ENCODE measurements at regions not wholly inside any gene's neighbourhood (a gene's known extent, or its start where the extent isn't known, plus 50 kb on each side); places are given as distances from the start of the nearest gene placed in this dataset.
"Not testable (repeated sequence)": the region's sequence is repeated elsewhere in the genome, so short reads cannot be mapped to it uniquely, and the experiment has no call there.

DNA sequence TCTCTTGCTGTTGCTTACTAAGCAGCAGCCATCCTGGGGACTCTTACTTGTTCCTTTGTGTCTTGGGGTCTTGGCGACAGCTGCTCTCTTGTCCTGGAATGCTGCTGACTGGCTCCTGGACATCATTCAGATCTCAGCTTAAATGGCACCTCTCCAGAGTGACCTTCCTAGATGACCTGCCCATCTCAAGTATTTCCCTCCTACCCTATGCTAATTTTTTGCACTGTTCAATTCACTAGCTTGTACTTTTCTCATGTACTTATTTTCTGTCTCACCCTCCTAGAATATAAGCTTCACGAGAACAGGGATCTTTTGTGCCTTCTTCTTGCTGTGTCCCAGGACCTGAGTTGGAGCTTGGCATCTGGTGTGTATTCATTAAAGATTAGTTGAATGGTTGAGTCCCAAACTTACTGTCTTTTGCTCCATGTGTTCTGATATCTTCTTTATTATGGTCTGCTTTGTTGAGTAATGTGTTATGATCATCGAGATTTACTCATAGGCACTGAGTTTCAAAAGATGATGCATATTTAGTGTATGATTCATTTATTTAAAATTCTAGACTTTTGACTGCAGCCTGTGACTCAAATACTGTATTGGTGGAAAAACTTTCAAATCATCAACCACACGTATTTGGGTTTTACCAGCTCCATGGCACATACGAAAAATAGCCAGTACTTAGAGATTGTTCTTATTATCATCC lies 302.1 kb upstream of the PLGLB2 start:
- not testable (repeated sequence) for H3K4me3 ChIP-seq (ENCODE audit: low read length); DNase-seq (ENCODE audit: low read depth)

DNA sequence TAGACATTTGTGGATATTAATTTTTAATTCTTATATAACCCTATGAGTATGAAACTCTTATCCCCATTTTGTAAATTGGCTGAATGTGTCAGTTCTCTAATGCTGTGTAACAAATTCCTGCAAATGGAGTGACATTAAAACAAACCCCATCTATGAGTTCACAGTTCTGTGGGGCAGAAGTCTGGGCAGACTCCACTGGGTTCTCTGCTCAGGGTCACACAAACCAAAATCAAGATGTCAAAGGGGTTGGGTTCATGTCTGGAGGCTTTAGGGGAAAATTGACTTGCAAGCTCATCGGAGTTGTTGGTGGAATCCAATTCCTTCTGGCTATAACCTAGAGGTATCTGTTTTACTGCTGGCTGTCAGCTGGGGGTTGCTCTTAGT lies 301.6 kb upstream of the PLGLB2 start:
- H3K4me3 ChIP-seq (ENCODE audit: low read length); DNase-seq (ENCODE audit: low read depth): not testable (repeated sequence)

DNA sequence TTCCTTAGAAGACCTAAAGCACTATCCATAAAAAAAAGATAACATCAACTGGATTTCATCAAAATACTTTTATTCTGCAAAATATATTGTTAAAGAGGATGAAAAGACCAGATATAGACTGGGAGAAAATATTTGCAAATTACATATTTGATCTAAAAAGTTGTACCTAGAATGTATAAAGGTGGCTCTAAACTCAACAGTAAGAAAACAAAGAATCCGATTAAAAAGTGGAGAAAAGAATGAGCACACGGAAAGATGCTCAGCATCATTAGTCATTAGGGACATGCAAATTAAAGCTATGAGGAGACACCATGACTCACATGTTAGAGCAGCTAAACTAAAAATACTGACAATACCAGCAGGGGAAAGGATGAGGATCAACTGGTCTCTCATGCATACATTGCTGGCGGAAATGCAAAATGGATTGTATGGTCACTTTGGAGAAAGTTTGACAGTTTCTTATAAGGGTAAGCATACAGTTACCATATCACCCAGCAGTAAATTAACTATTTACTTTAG lies 298.4 kb upstream of the PLGLB2 start:
- DNase-seq (ENCODE audit: low read depth), result peak; percentile 32
- H3K4me3 ChIP-seq (ENCODE audit: low read length), result not testable (repeated sequence)

DNA sequence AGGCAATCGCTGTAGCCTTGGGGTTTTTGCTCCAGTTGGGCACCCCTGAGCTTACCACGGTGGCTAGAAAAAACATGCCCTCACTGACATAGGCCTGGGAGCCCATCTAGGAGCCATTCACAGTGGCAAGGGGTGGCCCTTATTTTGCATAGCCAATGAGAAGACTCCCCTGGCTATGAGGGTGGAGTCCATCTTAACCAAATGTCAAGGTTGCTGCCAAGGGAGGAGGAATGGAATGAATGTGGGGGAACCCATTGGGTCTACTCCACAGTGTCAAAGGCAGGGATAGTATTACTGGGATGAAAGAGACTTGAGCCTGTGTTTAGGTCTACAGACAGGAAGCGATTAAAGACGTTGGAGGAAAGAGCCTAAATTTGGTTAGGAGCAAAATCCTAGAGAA lies 295.7 kb upstream of the PLGLB2 start:
- not testable (repeated sequence) for H3K4me3 ChIP-seq (ENCODE audit: low read length); DNase-seq (ENCODE audit: low read depth)

DNA sequence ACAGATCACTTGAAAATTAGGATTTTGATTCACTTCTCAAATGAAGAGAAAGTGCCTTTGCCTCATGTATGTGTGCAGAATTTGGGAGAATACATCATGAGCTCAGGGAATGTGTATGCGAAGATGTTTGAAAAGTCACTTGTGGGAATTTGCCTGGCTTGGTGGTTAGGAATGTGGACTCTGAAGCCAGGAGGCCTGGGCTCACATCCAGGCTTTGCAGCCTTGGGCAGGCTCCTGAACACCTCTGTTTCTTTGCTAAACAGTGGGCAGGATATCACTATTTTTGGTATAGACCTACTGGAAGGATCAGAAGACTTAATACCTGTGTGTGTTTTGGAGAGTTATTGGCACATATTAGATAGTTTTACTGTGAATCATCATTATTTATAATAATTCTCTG lies 295.0 kb upstream of the PLGLB2 start:
- H3K4me3 ChIP-seq (ENCODE audit: low read length), result not testable (repeated sequence)
- DNase-seq (ENCODE audit: low read depth), result peak; percentile 45

DNA sequence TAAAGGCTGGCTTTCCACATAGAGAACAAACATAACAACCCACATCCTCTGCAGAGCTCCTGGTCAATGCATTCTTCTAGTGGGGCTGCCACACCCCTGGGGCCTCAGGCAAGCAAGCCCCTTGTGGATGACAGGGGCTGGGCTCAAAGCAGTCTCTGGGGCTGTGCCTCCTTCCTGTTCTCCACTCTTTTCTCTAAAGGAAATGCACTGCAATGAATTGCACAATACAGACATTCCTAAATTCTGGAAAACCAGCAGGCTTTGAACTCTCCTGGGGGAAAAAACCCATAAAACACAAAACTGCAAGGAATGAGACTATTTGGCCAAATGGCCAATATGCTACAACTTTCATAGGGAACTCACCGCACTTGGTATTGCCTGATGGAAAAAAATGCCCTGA lies 293.9 kb upstream of the PLGLB2 start:
- DNase-seq (ENCODE audit: low read depth); H3K4me3 ChIP-seq (ENCODE audit: low read length): not testable (repeated sequence)

DNA sequence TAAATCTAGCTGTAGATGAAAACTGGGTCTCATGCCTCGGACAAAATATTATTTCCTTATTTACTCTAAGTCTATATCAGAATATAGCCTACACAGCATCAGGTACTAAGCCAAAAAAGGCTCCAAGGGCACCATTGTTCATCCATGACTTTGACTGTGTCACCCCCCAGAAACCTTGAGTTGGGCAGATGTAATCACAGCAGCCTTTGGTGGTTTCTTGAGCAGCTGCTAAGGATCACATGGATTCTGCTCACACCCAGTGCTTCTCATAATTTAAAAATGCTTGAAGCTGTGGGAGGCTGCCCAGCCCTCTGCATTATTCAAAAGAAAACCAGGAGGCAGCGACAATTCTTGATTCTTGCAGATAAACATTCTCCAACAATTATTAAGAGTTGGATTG lies 293.5 kb upstream of the PLGLB2 start:
- DNase-seq (ENCODE audit: low read depth), result peak; percentile 35
- not testable (repeated sequence) for H3K4me3 ChIP-seq (ENCODE audit: low read length)

DNA sequence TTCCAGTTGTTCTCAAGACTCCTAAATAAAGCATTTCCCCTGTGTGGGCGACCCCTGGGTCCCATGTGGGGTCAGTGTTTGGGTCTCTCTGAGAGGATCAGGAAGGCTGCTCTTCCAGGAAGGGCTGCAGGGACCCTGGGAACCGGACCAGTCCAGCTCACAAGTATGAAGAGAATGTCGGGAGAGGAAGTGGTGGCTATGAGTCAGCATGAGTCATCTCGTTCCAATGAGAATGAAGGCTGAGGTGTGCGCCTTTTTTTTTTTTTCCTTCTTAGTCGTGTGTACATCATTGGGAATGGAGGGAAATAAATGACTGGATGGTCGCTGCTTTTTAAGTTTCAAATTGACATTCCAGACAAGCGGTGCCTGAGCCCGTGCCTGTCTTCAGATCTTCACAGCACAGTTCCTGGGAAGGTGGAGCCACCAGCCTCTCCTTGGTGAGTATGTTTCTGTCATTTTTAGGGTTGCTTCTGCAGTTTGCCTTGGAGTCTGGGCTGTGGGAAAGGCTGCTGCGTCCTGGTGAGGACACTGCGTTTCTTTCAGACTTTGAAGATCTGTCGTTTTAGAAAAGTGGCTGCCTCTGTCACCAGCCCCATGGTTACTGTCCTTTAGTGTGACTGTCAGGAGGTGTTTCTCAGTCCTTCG lies 292.6 kb upstream of the PLGLB2 start:
- peak overlapping the region; percentile 18 for H3K4me3 ChIP-seq (ENCODE audit: low read length)
- not testable (repeated sequence) for DNase-seq (ENCODE audit: low read depth)

DNA sequence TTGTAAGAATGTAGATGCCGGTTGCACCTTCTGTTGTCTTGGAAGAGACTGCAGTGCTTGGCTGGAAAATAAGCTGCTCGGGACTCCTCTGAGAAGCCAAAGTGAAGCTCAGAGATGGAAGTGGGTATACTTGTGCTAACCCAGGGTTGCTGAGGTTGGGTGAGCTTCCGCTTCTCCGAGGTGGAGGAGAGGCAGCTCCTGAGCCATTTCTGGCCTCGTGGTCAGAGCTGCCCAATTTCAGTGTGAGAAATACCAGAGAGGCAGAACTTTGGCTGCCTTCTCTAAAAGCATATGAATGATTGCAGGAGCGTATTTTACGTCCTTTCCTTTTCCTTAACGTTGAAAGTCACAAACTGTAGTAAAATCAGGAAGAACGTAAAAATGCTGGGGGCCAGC lies 292.0 kb upstream of the PLGLB2 start:
- peak overlapping the region; percentile 18 for H3K4me3 ChIP-seq (ENCODE audit: low read length)
- DNase-seq (ENCODE audit: low read depth), result not testable (repeated sequence)

DNA sequence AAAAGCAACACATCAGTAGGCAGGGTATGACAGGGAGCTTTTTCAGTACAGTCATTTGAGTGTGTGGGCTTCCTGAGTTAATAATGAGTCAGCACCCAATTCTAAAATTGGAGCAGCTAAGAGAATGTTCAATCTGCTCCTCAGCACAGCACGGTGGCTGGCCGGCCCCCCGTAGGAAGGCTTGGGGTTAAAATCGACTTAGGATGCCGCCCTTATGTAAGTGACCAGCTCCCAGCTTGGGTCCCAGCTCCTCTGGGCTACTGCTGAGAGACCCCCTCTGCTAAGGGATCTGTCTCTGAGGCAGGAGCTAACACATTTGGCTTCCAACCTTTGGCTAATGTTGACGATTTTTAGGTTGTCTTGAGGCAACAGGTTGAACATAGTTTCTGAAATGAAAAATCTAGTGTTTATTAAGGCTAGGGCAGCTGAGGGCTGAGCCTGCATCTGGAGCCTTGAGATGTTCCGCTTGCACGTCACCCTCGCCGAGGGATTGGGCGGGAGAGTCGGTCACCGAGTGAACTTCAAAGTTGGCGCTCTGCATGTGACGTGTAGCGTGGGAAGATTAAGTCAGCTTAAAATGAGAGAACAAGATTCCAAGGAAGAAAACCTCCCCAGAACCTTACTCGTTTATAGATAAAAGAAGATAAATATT lies 291.3 kb upstream of the PLGLB2 start:
- not testable (repeated sequence) for H3K4me3 ChIP-seq (ENCODE audit: low read length); DNase-seq (ENCODE audit: low read depth)

DNA sequence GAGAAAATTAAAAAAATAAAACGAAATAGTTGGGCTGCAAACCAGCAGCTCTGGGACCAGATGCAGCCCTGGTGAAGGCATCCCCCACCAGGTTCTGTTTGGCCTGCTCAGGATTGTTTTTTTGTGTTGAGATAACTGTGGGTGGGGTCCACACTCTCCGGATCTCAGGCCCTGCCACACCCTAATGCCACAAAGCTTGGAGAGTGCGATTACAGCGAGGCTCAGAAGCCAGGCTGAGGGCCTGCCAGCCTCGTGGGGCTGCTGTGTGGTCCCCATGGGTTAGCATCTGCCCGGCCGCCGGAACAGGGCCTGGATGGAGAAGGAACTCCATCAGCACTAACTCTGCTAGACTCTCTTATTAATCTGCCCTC lies 290.8 kb upstream of the PLGLB2 start:
- not testable (repeated sequence) for DNase-seq (ENCODE audit: low read depth); H3K4me3 ChIP-seq (ENCODE audit: low read length)

DNA sequence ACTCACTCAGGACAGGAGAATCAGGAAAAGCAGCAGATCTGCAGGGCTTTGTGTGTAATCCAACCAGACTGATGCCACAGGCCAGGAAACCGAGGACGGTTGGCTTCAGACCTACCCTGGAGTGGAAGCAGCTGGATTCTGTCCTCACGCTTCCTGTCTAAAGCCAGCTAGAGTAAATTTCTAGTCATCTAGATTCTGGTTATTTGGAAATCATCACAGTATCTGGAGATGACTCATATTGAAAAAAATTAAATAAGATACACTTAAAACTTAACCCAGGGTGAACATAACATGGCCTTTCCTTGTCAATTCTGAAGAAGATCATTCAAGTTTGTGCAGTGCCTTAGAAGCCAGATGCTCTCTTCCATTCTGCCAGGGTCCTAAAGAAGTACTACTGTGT lies 288.9 kb upstream of the PLGLB2 start:
- not testable (repeated sequence) for DNase-seq (ENCODE audit: low read depth); H3K4me3 ChIP-seq (ENCODE audit: low read length)

DNA sequence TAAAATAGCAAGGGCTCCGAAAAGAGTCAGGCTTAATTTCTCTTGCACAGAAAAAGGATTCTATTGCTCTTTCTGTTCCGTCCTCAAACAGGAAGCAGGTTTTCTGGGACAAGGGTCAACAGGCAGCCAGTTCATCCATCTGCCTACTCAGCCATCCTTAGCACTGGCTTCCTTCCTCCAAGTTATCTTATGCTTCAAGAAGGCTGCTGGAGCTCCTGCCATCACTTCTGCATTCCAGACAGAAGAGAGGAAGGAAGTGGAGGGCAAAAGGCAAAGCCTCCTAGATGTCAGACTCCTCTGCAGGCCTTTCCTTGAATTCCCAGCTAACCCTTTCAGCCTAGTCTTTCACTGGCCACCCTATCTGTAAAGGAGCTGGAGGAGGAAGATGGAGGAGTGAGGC lies 287.8 kb upstream of the PLGLB2 start:
- not testable (repeated sequence) for H3K4me3 ChIP-seq (ENCODE audit: low read length); DNase-seq (ENCODE audit: low read depth)

DNA sequence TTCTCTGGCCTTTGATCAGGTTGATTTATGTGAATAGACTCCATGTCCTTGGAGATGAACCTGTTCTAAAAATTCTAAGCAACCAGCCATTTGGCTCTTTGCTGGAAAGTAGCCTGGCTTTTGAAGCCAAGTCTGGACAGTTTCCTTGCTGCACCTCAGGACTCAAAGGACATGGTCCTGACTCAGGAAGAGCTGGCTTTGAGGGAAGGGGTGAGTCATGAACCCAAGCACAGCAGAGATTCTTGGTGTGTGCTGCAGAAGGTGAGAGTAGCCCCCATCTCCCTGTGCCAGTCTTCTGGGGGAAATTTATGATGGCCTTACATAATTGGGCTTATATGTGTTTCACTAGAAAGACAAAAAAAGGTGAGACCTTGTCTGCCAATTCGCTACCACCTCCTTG lies 287.2 kb upstream of the PLGLB2 start:
- DNase-seq (ENCODE audit: low read depth); H3K4me3 ChIP-seq (ENCODE audit: low read length): not testable (repeated sequence)

DNA sequence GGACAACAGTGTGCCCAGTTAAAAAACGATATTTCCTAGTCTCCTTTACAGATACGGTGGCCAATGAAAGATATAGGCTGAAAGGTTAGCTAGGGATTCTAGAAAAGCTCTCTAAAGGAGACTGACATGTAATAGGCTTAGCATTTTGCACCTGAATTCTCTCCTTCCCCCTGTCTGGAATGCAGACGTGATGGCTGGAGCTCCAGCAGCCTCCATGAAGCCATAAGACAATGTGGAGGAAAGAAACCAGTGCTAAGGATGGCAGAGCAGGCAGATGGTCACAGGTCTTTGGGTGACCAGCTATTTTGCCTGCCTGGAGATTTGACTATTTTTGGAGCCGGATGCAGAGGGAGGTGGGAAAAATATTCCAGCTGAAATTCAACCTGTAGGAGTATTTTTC lies 286.2 kb upstream of the PLGLB2 start:
- not testable (repeated sequence) for DNase-seq (ENCODE audit: low read depth)

DNA sequence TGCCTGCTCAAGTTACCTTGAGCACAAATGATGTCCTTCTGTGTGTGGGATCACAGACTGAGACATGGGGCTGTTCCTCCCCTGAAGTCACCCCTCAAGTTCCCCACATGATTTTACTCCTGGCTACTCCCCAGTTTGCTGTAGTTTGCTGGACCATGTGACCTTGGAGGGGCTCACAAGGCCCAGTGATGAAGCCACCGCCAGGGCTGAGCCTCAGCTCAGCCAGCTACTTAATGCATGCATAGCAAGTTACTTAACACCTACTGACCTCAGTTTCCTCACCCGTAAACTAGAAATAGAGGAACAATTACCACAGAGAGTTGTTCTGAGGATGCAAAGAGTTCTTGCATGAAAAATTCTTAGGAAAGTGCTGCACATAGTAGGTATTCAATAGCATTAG lies 283.7 kb upstream of the PLGLB2 start:
- not testable (repeated sequence) for DNase-seq (ENCODE audit: low read depth); H3K4me3 ChIP-seq (ENCODE audit: low read length)

More for the DNA sequence above, 286.2 kb upstream of the PLGLB2 start:
- not testable (repeated sequence) for H3K4me3 ChIP-seq (ENCODE audit: low read length)

DNA sequence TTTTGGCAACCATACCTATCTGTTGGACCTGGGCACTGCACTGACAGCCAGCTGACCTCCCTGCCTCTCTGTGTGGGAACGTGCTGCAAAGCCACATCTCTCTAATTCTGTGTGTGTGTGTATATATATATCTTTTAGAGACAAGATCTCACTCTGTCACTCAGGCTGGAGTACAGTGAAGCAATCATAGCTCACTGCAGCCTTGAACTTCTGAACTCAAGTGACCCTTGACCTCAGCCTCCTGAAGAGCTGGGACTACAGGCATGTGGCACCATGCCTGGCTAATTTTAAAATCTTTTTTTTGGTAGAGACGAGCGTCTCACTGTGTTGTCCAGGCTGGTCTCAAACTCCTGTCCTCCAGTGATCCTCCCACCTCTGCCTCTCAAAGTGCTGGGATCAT lies 282.2 kb upstream of the PLGLB2 start:
- DNase-seq (ENCODE audit: low read depth); H3K4me3 ChIP-seq (ENCODE audit: low read length): not testable (repeated sequence)
